SK-N-SH treated with all-trans-retinoic acid at 6 μM for 48 hours (cell line): ENCODE measurements at regions not wholly inside any gene's neighbourhood (a gene's known extent, or its start where the extent isn't known, plus 50 kb on each side); places are given as distances from the start of the nearest gene placed in this dataset.

Experiments used
- CSRNP3 ChIP-seq: fragments of 250-450 bp; sonication (Bioruptor Pico); IDR thresholded peaks from 2 replicates; pipeline ENCODE4 v1.5.1; 2021; ENCODE audit warnings: mild to moderate bottlenecking, moderate library complexity
- ISL1 ChIP-seq: fragments of 250-450 bp; sonication (Bioruptor Pico); IDR thresholded peaks from 2 replicates; pipeline ENCODE4 v2.1.2; 2022; ENCODE audit warnings: mild to moderate bottlenecking, moderate library complexity
- OSR1 ChIP-seq: fragments of 250-450 bp; sonication (Bioruptor Pico); IDR thresholded peaks from 2 replicates; pipeline ENCODE4 v1.8.0; 2022; ENCODE audit warnings: moderate library complexity, mild to moderate bottlenecking, inconsistent platforms
- PATZ1 ChIP-seq: fragments of 250-450 bp; sonication (Bioruptor Pico); IDR thresholded peaks from 2 replicates; pipeline ENCODE4 v1.8.0; 2020; ENCODE audit warnings: mild to moderate bottlenecking, moderate library complexity, borderline replicate concordance
- POU6F1 ChIP-seq: fragments of 250-450 bp; sonication (Bioruptor Pico); IDR thresholded peaks from 2 replicates; pipeline ENCODE4 v1.8.0; 2021; ENCODE audit warnings: low read depth, mild to moderate bottlenecking, moderate library complexity, borderline replicate concordance
- RARB ChIP-seq: fragments of 250-450 bp; sonication (Bioruptor Pico); IDR thresholded peaks from 2 replicates; pipeline ENCODE4 v1.8.0; 2021; ENCODE audit warnings: mild to moderate bottlenecking, moderate library complexity
- SNAI2 ChIP-seq: fragments of 250-450 bp; sonication (Bioruptor Pico); IDR thresholded peaks from 2 replicates; pipeline ENCODE4 v1.5.0; 2020; ENCODE audit warnings: mild to moderate bottlenecking, moderate library complexity
- TOX ChIP-seq: fragments of 250-450 bp; sonication (Bioruptor Pico); IDR thresholded peaks from 2 replicates; pipeline ENCODE4 v1.8.0; 2021; ENCODE audit warnings: mild to moderate bottlenecking, moderate library complexity, borderline replicate concordance
- TSHZ2 ChIP-seq: fragments of 250-450 bp; sonication (Bioruptor Pico); IDR thresholded peaks from 2 replicates; pipeline ENCODE4 v1.5.0; 2020; ENCODE audit warnings: mild to moderate bottlenecking, moderate library complexity
- ZFP30 ChIP-seq: fragments of 450-650 bp; formaldehyde crosslinking; IDR thresholded peaks from 2 replicates; pipeline ENCODE4 v1.5.0; 2022; ENCODE audit warnings: mild to moderate bottlenecking, moderate library complexity
- ZNF70 ChIP-seq: fragments of 450-650 bp; formaldehyde crosslinking; IDR thresholded peaks from 2 replicates; pipeline ENCODE4 v1.5.0; 2020; ENCODE audit warnings: mild to moderate bottlenecking, moderate library complexity

- TF ChIP-seq POU6F1 (CRISPR knock-in tag) (no peak), TOX (CRISPR knock-in tag) (no peak), ZNF70 (CRISPR knock-in tag) (no peak), PATZ1 (CRISPR knock-in tag) (no peak), OSR1 (CRISPR knock-in tag) (no peak), RARB (CRISPR knock-in tag) (no peak), ISL1 (CRISPR knock-in tag) (no peak), ZFP30 (CRISPR knock-in tag) (no peak), CSRNP3 (CRISPR knock-in tag) (no peak), TSHZ2 (no peak), SNAI2 (CRISPR knock-in tag) (no peak)
These were observed 64.6 kb upstream of the PNMA1 start for GRCh38 chr14:73778736-73779135.
